HG02852 (cell line): ENCODE measurements at regions not wholly inside any gene's neighbourhood (a gene's known extent, or its start where the extent isn't known, plus 50 kb on each side); places are given as distances from the start of the nearest gene placed in this dataset.
"Not testable (repeated sequence)": the region's sequence is repeated elsewhere in the genome, so short reads cannot be mapped to it uniquely, and the experiment has no call there.

ENCODE experiments used
- ATAC-seq: cut with Tn5 transposase; IDR thresholded peaks from one replicate; pipeline ENCODE4 v1.9.1; 2021; ENCODE audit warnings: mild to moderate bottlenecking, moderate library complexity; ENCODE audit not compliant: unreplicated experiment

GRCh38 chr20:29031262-29031982 is 2226.0 kb upstream of the DEFB115 start:
- not testable (repeated sequence) for ATAC-seq

DNA sequence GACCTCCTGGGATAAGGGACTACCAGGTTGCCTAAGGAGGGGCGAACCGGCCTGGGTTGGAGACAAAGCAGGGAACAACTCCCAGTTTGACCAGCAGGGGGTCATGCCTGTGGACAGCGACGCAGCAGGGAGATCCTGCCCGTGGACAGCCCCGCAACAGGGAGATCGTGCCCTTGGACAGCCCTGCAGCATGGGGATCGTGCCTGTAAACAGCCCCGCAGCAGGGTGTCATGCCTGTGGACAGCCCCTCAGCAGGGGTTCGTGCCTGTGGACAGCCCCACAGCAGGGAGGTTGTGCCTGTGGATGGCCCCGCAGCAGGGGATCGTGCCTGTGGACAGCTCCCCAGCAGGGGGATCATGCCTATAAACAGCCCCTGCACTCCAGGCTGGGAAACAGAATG is 2213.2 kb upstream of the DEFB115 start:
- ATAC-seq: not testable (repeated sequence)

DNA sequence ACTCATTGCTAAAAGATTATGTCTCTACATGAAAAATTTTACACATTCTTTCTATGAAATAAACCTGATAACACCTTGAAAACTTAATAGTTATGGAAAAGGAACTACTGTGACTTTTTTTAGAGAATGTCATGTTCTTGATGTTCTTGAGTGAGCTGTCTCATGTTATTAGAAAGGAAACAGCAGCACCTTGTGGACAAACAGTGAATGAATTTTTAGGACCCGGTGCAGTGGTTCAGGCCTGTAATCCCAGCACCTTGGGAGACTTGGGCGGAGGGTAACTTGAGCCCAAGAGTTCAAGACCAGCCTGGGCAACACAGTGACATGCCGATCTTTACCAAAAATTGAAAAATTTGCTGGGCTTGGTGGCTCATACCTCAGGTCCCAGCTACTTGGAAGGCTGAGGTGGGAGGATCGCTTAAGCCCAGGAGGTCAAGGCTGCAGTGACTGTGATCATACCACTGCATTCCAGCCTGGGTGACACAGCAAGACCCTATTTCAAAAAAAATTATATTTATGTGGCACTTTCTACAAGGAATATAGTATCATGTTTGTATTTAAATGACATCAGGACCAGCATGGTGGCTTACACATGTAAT is 2207.4 kb upstream of the DEFB115 start:
- ATAC-seq: not testable (repeated sequence)

- not testable (repeated sequence) for ATAC-seq
These were observed 2199.5 kb upstream of the DEFB115 start for GRCh38 chr20:29057866-29058484.

GRCh38 chr20:29062451-29062850 is 2195.0 kb upstream of the DEFB115 start:
- ATAC-seq: not testable (repeated sequence)

- ATAC-seq: not testable (repeated sequence)
These were observed 2191.1 kb upstream of the DEFB115 start for GRCh38 chr20:29066341-29066740.

DNA sequence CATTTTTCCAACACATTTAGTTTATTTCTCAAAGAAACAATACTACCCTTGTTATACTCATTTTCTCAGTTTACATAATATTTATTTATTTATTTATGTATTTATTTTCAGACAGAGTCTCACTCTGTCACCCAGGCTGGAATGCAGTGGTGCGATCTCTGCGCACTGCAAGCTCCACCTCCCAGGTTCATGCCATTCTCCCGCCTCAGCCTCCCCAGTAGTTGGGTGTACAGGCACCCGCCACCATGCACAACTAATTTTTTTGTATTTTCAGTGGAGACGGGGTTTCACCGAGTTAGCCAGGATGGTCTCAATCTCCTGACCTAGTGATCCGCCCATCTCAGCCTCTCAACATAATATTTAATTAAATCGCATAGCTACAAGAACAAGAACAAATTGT is 2183.8 kb upstream of the DEFB115 start:
- ATAC-seq: not testable (repeated sequence)

- peak; percentile 88 for ATAC-seq
These were observed 2177.4 kb upstream of the DEFB115 start for GRCh38 chr20:29079769-29080690.

DNA sequence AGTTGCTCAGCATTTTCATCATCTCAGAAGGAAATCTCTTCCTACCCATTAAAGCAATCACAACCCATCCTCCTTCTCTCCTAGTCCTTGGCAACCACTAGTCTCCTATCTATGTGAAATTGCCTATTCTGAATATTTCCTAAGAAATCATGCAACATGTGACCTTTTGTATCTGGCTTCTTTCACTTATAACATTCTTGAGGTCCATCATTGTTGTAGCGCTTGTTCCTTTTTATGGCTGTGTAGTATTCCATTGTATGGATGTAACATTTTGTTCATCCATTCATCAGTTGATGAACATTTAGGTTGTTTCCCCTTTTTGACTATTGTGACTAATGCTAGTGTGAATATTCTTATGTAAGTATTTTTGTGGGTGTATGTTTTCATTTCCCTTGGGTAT is 2175.8 kb upstream of the DEFB115 start:
- not testable (repeated sequence) for ATAC-seq

GRCh38 chr20:29085625-29086024 is 2171.8 kb upstream of the DEFB115 start:
- no peak for ATAC-seq

- not testable (repeated sequence) for ATAC-seq
These were observed 2171.2 kb upstream of the DEFB115 start for GRCh38 chr20:29086145-29086718.

GRCh38 chr20:29086938-29087337 is 2170.5 kb upstream of the DEFB115 start:
- no peak for ATAC-seq

DNA sequence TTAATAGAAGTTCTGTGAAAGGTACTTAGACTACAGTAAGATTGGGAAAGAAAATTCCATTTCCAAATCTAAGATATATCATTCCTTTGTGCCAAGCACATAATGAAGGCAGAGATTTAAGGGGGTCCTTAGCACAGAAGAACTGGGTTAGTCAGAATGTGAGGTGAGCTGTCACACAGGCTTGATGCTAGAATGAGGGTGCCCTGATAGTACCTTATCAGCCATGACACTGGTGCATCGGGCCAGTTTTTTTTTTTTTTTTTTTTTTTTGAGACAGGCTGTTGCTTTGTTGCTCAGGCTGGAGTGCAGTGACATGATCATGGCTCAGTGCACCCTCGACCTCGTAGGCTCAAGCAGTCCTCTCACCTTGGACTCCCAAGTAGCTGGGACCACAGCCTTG is 2169.6 kb upstream of the DEFB115 start:
- not testable (repeated sequence) for ATAC-seq

DNA sequence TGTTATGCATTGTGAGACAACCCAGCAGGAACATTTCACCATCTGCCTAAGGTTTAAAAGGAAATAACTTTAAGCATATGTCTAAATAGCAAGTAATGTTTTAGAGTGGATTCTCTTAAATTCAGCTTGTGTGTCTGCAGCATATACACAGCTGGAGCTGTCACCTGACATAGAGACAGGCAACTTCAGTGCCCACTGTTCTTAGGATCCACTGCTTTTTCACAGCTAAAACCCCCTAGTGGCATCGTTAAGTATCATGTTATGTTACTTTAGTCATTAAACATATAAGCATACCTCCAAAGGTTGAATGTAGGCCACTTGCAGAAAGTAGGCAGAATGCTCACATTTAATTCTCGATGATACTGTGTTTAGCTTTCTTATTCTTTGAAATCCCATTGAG is 2169.0 kb upstream of the DEFB115 start:
- not testable (repeated sequence) for ATAC-seq

DNA sequence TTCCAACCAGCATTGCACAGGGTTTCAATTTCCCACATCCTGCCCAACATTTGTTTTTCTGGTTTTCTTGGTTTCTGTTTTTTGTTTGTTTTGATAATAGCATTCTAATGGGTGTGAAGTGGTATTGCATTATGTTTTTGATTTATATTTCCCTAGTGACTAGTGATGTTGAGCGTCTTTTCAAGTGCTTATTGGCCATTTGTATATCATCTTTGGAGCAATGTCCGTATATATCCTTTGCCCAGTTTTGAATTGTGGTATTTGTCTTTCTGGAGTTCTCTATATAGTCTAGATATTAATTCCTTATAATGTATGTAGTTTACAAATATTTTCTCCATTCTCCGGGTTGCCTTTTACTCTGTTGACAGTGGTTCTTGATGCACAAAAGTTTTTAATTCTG is 2168.1 kb upstream of the DEFB115 start:
- not testable (repeated sequence) for ATAC-seq

DNA sequence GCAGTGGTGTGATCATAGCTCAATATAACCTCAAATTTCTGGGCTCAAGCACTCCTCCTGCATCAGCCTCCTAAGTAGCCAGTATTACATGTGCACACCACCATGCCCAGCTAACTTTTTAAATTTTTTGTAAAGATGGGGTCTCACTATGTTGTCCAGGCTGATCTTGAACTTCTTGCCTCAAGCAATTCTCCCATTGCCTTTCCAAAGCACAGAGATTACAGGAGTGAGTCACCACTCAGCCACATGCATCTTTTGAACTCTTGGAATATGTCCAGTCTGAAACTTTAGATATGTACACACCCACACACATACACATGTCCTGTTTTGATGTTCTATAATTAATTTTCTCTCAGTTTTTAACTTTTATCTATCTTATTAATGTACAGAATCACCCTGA is 2163.5 kb upstream of the DEFB115 start:
- not testable (repeated sequence) for ATAC-seq

DNA sequence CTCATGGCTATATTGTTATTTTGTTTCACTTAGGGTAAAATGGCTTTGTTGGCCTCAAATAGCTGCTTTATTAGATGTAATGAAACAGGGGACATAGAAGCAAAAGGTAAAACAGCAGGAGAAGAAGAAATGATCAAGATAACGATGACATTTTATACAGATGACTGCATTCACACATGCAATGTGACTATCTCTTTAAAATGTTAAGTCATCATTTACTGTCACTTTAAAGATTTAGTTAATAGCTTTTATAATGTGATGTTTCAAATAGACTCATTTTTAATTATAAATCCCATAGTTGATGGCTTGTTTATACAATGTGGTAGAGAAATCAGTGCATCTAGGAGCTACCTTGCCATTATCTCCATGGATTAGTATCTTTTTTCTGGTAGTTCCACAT is 2160.8 kb upstream of the DEFB115 start:
- ATAC-seq: not testable (repeated sequence)

DNA sequence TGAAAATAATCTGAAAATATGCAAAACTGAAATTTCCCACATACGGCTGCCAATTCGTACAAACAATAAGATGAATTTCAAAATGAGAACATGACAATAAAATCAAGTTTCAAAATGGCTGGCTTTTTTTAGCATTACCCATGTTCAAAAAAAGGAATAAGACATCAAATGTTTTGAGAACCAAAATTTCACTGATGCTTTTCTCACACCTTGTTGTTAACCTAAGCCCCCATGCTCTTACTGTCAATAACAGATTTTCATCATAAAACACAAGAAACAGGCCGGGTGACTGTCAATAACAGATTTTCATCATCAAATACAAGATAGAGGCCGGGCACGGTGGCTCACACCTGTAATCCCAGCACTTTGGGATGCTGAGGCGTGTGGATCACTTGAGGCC is 2149.6 kb upstream of the DEFB115 start:
- not testable (repeated sequence) for ATAC-seq

- not testable (repeated sequence) for ATAC-seq
These were observed 2148.1 kb upstream of the DEFB115 start for GRCh38 chr20:29109386-29109785.

- not testable (repeated sequence) for ATAC-seq
These were observed 2142.4 kb upstream of the DEFB115 start for GRCh38 chr20:29115097-29115496.

DNA sequence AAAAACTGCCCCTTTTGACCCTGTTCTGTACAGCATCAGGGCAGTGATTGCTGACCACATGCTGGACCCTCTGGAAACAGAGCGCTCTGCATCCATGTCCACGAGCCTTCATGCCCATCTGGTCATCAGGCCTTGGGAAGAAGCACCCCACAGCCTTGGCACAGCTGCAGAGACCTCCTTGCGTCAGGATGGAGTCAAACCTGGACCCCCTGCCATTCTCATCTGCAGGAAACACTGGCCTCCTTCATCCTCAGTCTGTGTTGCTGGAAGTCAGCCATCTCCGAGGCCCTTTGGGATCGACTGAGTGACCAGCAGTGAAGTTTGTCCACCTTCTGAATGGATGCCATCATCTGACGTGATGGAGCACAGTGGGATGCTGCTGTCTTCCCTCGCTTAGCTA is 2138.3 kb upstream of the DEFB115 start:
- ATAC-seq: no peak
